ENCODE measurements at regions not wholly inside any gene's neighbourhood (a gene's known extent, or its start where the extent isn't known, plus 50 kb on each side); places are given as distances from the start of the nearest gene placed in this dataset.

- no peak overlapping the region for H3K4me3 ChIP-seq
- H3K27ac ChIP-seq, result no peak overlapping the region
- no peak for DNase-seq (ENCODE audit: low spot score in 2 of 2)
- H3K4me1 ChIP-seq, result no peaks in the 10 kb centered on the region
- intact Hi-C loops (cut with DNase I; ENCODE audit: low total_unique reads), result loop anchor here (5.0 kb wide), 1 partner anchor 1516 kb away; no protein-coding TSS in a partner anchor
- H3K9me3 ChIP-seq, result peaks cover 0 to 9% of the 10 kb centered on the region in 2 donors
- TF ChIP-seq CTCF (IDR thresholded peaks at IDR 0.05), result no peak
- no peak for TF ChIP-seq POLR2AphosphoS5 (IDR thresholded peaks at IDR 0.05)
- no peaks in the 10 kb centered on the region for H3K36me3 ChIP-seq
- H3K27me3 ChIP-seq, result no peaks in the 10 kb centered on the region
Measured at GRCh38 chr2:144988591-144988990, 468.7 kb upstream of the ZEB2 start.

GRCh38 chr2:144986691-144987090 is 466.8 kb upstream of the ZEB2 start:
- H3K4me3 ChIP-seq, result no peak overlapping the region
- DNase-seq (ENCODE audit: low spot score in 2 of 2), result no peak
- H3K4me1 ChIP-seq, result no peaks in the 10 kb centered on the region
- no peaks in the 10 kb centered on the region for H3K36me3 ChIP-seq
- H3K27me3 ChIP-seq, result no peaks in the 10 kb centered on the region
- H3K27ac ChIP-seq, result no peak overlapping the region
- H3K9me3 ChIP-seq, result peaks cover 0 to 9% of the 10 kb centered on the region in 2 donors
- intact Hi-C loops (cut with DNase I; ENCODE audit: low total_unique reads), result loop anchor here (5.0 kb wide), 1 partner anchor 1514 kb away; no protein-coding TSS in a partner anchor
- no peak for TF ChIP-seq POLR2AphosphoS5 (IDR thresholded peaks at IDR 0.05)
- TF ChIP-seq CTCF (IDR thresholded peaks at IDR 0.05), result no peak
- no peak for TF ChIP-seq POLR2A (IDR thresholded peaks at IDR 0.05)

GRCh38 chr2:144984038-144984437 is 464.1 kb upstream of the ZEB2 start:
- Histone ChIP-seq H3K27me3 (no peaks in the 10 kb centered on the region), H3K4me1 (no peaks in the 10 kb centered on the region), H3K4me3 (no peak overlapping the region), H3K36me3 (no peaks in the 10 kb centered on the region), H3K9me3 (peaks cover 0 to 9% of the 10 kb centered on the region in 2 donors), H3K27ac (no peak overlapping the region)
- intact Hi-C loops (cut with DNase I; ENCODE audit: low total_unique reads), result no loop called here
- DNase-seq (ENCODE audit: low spot score in 2 of 2), result no peak
- TF ChIP-seq CTCF (IDR thresholded peaks at IDR 0.05), result no peak

GRCh38 chr2:144983107-144983506 is 463.2 kb upstream of the ZEB2 start:
- H3K4me1 ChIP-seq, result no peaks in the 10 kb centered on the region
- H3K36me3 ChIP-seq, result no peaks in the 10 kb centered on the region
- H3K27me3 ChIP-seq, result no peaks in the 10 kb centered on the region
- intact Hi-C loops (cut with DNase I; ENCODE audit: low total_unique reads), result no loop called here
- H3K4me3 ChIP-seq, result no peak overlapping the region
- H3K27ac ChIP-seq, result no peak overlapping the region
- peaks cover 0 to 9% of the 10 kb centered on the region in 2 donors for H3K9me3 ChIP-seq
- DNase-seq (ENCODE audit: low spot score in 2 of 2), result no peak
- no peak for TF ChIP-seq CTCF (IDR thresholded peaks at IDR 0.05)
- no peak for TF ChIP-seq POLR2A (IDR thresholded peaks at IDR 0.05)
- TF ChIP-seq POLR2AphosphoS5 (IDR thresholded peaks at IDR 0.05), result no peak

- H3K27me3 ChIP-seq, result no peaks in the 10 kb centered on the region
- no peaks in the 10 kb centered on the region for H3K36me3 ChIP-seq
- H3K27ac ChIP-seq, result no peak overlapping the region
- no peak for TF ChIP-seq POLR2AphosphoS5 (IDR thresholded peaks at IDR 0.05)
- TF ChIP-seq CTCF (IDR thresholded peaks at IDR 0.05), result no peak
- TF ChIP-seq POLR2A (IDR thresholded peaks at IDR 0.05), result no peak
- H3K9me3 ChIP-seq, result peaks cover 0 to 9% of the 10 kb centered on the region in 2 donors
- intact Hi-C loops (cut with DNase I; ENCODE audit: low total_unique reads), result no loop called here
- no peak overlapping the region for H3K4me3 ChIP-seq
- no peaks in the 10 kb centered on the region for H3K4me1 ChIP-seq
- no peak for DNase-seq (ENCODE audit: low spot score in 2 of 2)
Measured at GRCh38 chr2:144982481-144982880, 462.6 kb upstream of the ZEB2 start.
